Tibial artery (tissue), 4 donors: ENCODE measurements at regions not wholly inside any gene's neighbourhood (a gene's known extent, or its start where the extent isn't known, plus 50 kb on each side); places are given as distances from the start of the nearest gene placed in this dataset.
"Not testable (repeated sequence)": the region's sequence is repeated elsewhere in the genome, so short reads cannot be mapped to it uniquely, and the experiment has no call there.

Experiments
- DNase-seq, 2 donors: peaks; one replicate each; pipeline ENCODE4 v3.0.0-alpha.2; 2019
- H3K27ac ChIP-seq, 2 donors: fragments of 200-600 bp; sonication (generic) in 1 of 2; 1 replicate in 1 of 2; 2 replicates in 1 of 2; pipeline ENCODE4 v1.5.1; 2018 to 2019; ENCODE audit warnings: mild to moderate bottlenecking in 1 of 2
- H3K27me3 ChIP-seq, 2 donors: fragments of 200-600 bp; sonication (generic) in 1 of 2; one replicate each; pipeline versions ENCODE4 v1.5.1 to v1.6.0; 2016 to 2019
- H3K36me3 ChIP-seq, 3 donors: fragments of 200-600 bp; sonication (generic) in 2 of 3; one replicate each; pipeline ENCODE4 v1.5.1; 2016 to 2019; ENCODE audit warnings: mild to moderate bottlenecking in 2 of 3
- H3K4me1 ChIP-seq, 4 donors: fragments of 200-600 bp; sonication (generic) in 2 of 4; 1 replicate in 3 of 4; 2 replicates in 1 of 4; pipeline ENCODE4 v1.5.1; 2016 to 2019
- H3K4me3 ChIP-seq, 2 donors: fragments of 200-600 bp; sonication (generic) in 1 of 2; 1 replicate in 1 of 2; 2 replicates in 1 of 2; pipeline ENCODE4 v1.5.1; 2018 to 2019; ENCODE audit warnings: mild to moderate bottlenecking in 2 of 2
- H3K9me3 ChIP-seq, 3 donors: fragments of 200-600 bp; sonication (generic) in 1 of 3; one replicate each; pipeline ENCODE4 v1.5.1; 2016 to 2019
- intact Hi-C: fragments of 100-400 bp; cut with DNase I; formaldehyde crosslinking; loops from one replicate; pipeline ENCODE4 v1.15.0; 2023; ENCODE audit warnings: low total_unique reads
- TF ChIP-seq, protein P1 (sequence below), 2 experiments: fragments of 200-600 bp in 1 of 2; fragments of 450-650 bp in 1 of 2; IDR thresholded peaks; one replicate each; pipeline ENCODE4 v1.5.1; 2017 to 2019; ENCODE audit warnings: antibody characterized with exemption in 2 of 2, mild to moderate bottlenecking in 1 of 2, moderate library complexity in 1 of 2

DNA sequence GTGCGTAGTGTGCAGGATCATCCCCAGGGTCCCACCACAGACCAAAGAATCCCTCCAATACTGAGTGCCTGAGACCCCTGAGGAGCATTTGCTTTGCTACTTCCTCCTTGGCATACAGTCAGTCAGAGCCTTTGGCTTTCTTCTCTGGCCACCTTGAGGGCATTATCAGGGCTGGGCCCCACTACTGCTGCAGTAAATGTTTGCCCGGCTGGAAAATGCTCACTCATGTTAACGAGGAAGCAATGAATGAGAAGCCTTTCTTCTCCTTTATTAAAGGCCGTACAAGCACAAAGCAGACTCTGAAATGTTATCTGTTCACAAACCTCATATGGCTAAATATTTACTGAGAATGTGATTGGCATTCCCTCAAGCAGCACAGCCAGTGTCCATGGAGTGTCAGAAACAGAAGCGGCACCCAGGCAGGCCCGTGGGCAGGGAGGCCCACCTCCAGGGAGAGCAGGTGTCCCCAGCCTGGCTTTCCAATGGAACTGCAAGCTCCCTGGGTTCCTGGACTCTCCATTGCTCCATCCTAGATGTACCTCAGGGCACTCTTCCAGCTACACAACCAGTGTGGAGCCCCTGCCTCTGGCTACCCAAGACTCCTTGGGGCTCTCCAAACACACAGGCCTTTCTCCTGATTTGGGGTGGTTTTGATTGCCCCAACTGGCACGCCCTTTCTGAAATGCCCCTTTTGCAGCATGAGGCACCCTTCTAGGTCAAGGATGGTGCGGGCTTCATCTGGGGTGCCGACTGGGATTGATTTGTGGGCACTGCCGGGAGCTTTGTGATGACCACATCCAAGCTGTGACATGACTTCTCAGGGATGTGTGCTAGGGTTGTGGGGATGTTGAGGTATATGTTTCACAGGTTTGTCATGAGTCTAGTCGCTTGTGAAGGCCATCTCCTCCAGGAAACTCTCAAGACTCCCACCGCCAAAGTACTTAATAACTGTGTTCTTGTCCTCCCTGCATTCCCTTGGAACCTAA, 195.6 kb downstream of the FAM43A start:
- Histone ChIP-seq H3K4me3 (no peak overlapping the region), H3K9me3 (peaks cover 3 to 15% (median 14%) of the 10 kb centered on the region in 3 donors), H3K27ac (no peak overlapping the region), H3K4me1 (peaks cover 0 to 19% (median 12%) of the 10 kb centered on the region in 4 donors), H3K36me3 (no peaks in the 10 kb centered on the region), H3K27me3 (peaks cover 0 to 8% of the 10 kb centered on the region in 2 donors)
- TF ChIP-seq, protein P1, sequence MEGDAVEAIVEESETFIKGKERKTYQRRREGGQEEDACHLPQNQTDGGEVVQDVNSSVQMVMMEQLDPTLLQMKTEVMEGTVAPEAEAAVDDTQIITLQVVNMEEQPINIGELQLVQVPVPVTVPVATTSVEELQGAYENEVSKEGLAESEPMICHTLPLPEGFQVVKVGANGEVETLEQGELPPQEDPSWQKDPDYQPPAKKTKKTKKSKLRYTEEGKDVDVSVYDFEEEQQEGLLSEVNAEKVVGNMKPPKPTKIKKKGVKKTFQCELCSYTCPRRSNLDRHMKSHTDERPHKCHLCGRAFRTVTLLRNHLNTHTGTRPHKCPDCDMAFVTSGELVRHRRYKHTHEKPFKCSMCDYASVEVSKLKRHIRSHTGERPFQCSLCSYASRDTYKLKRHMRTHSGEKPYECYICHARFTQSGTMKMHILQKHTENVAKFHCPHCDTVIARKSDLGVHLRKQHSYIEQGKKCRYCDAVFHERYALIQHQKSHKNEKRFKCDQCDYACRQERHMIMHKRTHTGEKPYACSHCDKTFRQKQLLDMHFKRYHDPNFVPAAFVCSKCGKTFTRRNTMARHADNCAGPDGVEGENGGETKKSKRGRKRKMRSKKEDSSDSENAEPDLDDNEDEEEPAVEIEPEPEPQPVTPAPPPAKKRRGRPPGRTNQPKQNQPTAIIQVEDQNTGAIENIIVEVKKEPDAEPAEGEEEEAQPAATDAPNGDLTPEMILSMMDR (IDR thresholded peaks at IDR 0.05), result no peak
- DNase-seq, result no peak
- intact Hi-C loops, result no loop called here

DNA sequence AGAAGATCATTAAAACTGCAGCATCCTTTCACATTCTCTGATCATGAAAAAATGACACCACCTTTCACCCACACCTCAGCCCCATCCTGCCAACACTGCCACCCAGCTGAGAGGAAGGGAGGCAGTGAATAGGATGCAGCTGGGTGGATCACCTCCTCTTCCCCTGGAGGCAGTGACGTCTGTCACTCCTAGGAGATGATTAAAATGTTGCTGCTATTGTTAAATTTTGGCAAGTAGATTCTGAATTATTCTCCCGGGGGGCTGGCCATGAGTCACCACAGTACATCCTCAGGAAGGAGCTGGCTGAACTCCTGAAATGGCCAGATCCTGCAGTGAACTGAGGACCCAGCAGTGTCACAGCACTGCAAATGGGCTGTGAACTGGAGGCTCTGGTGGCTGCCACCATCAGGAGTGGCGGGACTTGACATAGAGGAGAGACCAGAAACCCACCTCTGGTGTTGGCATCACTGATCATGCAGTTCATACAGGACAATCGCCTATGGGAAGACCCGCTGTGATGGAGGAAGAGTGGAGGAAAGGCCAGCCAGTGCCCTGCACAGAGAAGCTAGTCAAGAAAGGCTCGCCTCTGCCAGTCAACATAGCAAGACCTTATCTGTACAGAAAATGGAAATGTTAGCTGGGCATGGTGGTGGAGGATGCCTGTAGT, 199.1 kb downstream of the FAM43A start:
- peaks cover 3 to 26% (median 15%) of the 10 kb centered on the region in 3 donors for H3K9me3 ChIP-seq
- H3K27me3 ChIP-seq, result peaks cover 0 to 7% of the 10 kb centered on the region in 2 donors
- intact Hi-C loops, result no loop called here
- TF ChIP-seq, protein P1 (IDR thresholded peaks at IDR 0.05), result no peak
- H3K27ac ChIP-seq, result no peak overlapping the region
- no peak overlapping the region for H3K4me3 ChIP-seq
- H3K4me1 ChIP-seq, result peaks cover 0 to 14% (median 10%) of the 10 kb centered on the region in 4 donors
- DNase-seq, result no peak
- H3K36me3 ChIP-seq, result no peaks in the 10 kb centered on the region

DNA sequence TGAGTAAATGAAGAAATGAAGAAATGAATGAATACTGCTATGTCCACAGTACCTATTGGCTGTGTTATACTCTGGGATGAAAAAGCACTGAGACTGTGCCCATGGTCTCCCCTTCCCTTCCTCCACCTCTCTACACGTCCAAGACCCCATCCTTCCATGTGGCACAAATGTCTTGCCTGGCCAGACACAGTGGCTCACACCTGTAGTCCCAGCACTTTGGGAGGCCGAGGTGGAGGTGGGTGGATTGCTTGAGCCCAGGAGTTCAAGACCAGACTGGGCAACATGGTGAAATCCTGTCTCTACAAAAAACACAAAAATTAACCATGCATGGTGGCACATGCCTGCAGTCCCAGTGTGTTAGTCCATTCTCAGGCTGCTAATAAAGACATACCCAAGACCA, 200.1 kb downstream of the FAM43A start:
- no peak overlapping the region for H3K4me3 ChIP-seq
- no peaks in the 10 kb centered on the region for H3K36me3 ChIP-seq
- H3K9me3 ChIP-seq, result peaks cover 3 to 26% (median 15%) of the 10 kb centered on the region in 3 donors
- peaks cover 0 to 7% (median 1%) of the 10 kb centered on the region in 4 donors for H3K4me1 ChIP-seq
- intact Hi-C loops, result no loop called here
- no peak for DNase-seq
- peaks cover 0 to 5% of the 10 kb centered on the region in 2 donors for H3K27me3 ChIP-seq
- no peak overlapping the region for H3K27ac ChIP-seq
- TF ChIP-seq, protein P1 (IDR thresholded peaks at IDR 0.05), result no peak

DNA sequence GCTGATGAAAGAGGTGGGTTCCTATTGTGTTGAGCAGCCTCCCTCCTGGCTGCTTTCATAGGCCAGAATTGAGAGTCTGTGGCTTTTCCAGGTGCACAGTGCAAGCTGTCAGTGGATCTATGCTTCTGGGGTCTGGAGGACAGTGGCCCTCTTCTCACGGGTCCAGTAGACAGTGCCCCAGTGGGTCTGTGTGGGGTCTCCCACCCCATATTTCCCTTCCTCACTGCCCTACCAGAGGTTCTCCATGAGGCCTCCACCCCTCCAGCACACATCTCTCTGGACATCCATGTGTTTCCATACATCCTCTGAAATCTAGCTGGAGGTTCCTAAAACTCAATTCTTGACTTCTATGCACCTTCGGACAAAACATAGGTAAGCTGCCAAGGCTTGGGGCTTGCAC, 201.2 kb downstream of the FAM43A start:
- H3K4me1 ChIP-seq, result no peaks in the 10 kb centered on the region
- DNase-seq, result no peak
- TF ChIP-seq, protein P1 (IDR thresholded peaks at IDR 0.05), result no peak
- H3K27ac ChIP-seq, result no peak overlapping the region
- intact Hi-C loops, result no loop called here
- H3K36me3 ChIP-seq, result no peaks in the 10 kb centered on the region
- H3K9me3 ChIP-seq, result peaks cover 3 to 26% (median 15%) of the 10 kb centered on the region in 3 donors
- H3K27me3 ChIP-seq, result peaks cover 0 to 5% of the 10 kb centered on the region in 2 donors
- H3K4me3 ChIP-seq, result no peak overlapping the region

DNA sequence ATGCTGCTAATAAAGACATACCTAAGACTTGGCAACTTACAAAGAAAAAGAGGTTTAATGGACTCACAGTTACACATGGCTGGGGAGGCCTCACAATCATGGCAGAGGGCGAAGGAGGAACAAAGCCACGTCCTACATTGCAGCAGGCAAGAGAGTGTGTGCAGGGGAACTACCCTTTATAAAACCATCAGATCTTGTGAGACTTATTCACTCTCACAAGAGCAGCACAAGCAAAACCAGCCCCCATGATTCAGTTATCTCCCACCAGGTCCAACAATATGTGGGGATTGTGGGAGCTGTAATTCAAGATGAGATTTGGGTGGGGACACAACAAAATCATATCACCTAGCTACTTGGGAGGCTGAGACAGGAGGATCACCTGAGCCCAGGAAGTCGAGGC, 202.4 kb downstream of the FAM43A start:
- H3K27ac ChIP-seq, H3K27me3 ChIP-seq, H3K36me3 ChIP-seq, DNase-seq, intact Hi-C loops, H3K4me1 ChIP-seq, H3K4me3 ChIP-seq: not testable (repeated sequence)
- H3K9me3 ChIP-seq, result peaks cover 3 to 26% (median 15%) of the 10 kb centered on the region in 3 donors

DNA sequence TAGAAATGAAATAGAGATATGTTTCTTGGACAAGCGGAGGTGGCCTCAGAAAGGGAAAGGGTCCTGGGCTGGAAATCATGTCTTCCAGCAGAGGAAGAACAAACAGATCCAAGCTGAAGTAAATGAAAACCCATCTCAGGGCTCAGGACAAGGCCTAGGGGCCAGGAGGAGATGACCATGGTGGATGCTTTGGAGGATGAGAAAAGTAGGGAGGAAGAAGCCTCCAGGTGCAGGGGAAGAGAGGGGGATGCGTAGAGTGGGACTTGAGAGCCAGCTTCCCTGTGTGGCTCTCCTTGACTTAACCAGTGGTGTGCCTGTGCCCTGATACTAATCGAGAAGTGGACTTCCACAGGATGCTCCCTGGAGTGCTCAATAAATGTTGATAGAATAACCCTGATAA, 203.2 kb downstream of the FAM43A start:
- Histone ChIP-seq H3K4me1 (no peaks in the 10 kb centered on the region), H3K4me3 (no peak overlapping the region), H3K9me3 (peaks cover 3 to 21% (median 9%) of the 10 kb centered on the region in 3 donors), H3K27ac (no peak overlapping the region), H3K36me3 (no peaks in the 10 kb centered on the region), H3K27me3 (no peaks in the 10 kb centered on the region)
- no peak for DNase-seq
- TF ChIP-seq, protein P1 (IDR thresholded peaks at IDR 0.05), result no peak
- intact Hi-C loops, result no loop called here
